Stimulated activated CD4-positive, alpha-beta T cell treated with anti-CD3 and anti-CD28 coated beads, Interleukin-1b, Interleukin-23, amount 100 ng/mL, for 48 hours (primary cell): ENCODE measurements at regions not wholly inside any gene's neighbourhood (a gene's known extent, or its start where the extent isn't known, plus 50 kb on each side); places are given as distances from the start of the nearest gene placed in this dataset.
A peak's percentile ranks its signal among the peaks of the same experiment; 100 is the strongest.
"Not testable (repeated sequence)": the region's sequence is repeated elsewhere in the genome, so short reads cannot be mapped to it uniquely, and the experiment has no call there.

ENCODE experiments used
- DNase-seq: peaks from one replicate; pipeline ENCODE4 v3.0.0-alpha.2; 2020

DNA sequence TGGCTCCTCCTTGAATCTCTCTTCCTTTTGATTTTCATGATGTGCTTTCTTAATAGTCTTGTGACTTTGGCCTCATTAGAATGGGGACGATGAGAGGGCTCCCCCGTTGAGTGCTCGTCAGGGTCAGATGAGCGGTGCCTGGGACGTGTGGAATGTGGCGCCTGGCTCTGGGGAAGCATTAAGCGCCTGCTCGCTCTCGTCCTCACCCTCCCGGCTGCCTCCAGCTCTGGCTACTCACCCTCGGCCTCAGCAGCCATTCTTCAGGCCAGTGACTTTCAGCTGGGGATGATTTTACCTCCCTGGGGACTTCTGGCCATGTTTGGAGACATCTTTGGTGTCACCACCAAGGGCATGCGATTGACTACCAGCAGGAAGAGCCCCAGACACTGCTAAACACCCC lies 69.7 kb downstream of the RPS6KA4 start:
- DNase-seq, result no peak

DNA sequence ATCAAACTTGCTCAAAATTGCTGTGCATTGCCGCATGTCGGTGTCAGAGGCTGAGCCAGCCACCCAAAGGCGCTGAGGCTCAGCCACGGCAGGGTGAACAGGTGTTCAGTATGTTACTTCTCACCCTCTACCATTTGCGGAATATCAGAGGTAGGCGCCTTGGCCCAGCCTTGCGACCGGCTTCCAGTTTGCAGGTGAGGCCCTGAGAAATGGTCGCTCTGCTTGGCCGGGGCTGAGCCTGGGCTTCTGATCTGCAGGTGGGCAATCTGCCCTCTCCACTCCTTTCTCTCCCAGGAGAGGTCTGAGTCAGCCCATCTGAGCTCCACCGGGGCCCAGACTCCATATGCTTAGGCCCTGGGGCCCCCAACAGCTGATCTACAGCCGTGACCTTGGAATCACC lies 71.0 kb downstream of the RPS6KA4 start:
- no peak for DNase-seq

DNA sequence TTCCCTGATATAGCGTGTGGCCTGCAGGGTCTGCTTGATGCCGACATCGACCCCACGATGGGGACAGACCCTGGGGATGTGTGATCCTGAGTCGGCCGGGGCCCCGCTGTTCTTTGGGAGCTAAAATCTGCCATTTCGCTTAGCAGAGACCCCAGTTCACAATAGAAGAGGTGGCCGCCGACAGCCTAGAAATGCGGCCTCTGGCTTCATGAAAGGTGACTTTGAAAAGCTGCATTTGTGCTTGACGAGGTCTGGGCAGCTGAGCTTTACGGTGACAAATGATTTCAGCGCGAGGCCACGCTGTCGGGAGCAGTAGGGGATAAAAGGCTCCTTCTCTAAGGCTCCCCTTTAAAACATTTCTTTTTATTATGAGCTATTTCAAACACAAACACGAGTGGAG lies 71.7 kb downstream of the RPS6KA4 start:
- DNase-seq, result no peak

DNA sequence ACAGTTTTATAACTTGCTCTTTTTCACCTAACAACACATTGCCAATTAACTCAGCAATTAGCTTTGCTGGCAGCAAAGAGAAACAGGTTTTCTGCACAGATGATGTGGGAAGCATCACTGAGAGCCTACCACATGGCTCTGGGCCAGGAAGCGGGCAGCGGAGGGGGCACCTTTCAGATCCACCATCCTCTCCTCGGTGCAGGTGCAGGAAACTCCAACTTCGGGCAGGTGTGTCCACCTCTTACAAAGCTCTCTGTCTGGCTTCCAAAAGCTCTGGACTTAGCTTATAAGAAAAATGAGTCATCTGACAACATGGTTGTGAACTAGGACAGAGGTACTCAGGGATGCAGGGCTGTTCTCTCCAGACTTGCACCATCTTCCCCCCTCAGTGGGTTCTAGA lies 77.0 kb downstream of the RPS6KA4 start:
- no peak for DNase-seq

DNA sequence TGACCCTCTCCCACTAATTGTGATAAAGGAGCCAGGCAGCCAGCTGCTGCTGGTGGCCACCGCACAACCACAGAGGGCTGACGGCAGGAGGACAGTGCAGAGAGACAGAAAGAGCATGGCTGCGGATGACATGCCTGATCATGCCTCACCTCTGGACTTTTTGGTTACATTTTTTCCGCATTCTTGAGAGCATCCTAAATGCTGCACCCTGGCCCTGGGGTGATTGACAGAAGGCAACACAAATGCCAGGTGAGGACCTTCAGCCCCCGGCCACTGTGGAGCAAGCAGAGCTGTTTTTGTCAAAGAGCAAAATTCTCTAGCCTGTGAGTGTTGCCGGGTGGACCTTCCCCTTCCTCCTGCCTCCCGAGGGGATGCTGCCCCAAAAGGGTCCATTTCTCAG lies 78.5 kb downstream of the RPS6KA4 start:
- DNase-seq, result no peak

DNA sequence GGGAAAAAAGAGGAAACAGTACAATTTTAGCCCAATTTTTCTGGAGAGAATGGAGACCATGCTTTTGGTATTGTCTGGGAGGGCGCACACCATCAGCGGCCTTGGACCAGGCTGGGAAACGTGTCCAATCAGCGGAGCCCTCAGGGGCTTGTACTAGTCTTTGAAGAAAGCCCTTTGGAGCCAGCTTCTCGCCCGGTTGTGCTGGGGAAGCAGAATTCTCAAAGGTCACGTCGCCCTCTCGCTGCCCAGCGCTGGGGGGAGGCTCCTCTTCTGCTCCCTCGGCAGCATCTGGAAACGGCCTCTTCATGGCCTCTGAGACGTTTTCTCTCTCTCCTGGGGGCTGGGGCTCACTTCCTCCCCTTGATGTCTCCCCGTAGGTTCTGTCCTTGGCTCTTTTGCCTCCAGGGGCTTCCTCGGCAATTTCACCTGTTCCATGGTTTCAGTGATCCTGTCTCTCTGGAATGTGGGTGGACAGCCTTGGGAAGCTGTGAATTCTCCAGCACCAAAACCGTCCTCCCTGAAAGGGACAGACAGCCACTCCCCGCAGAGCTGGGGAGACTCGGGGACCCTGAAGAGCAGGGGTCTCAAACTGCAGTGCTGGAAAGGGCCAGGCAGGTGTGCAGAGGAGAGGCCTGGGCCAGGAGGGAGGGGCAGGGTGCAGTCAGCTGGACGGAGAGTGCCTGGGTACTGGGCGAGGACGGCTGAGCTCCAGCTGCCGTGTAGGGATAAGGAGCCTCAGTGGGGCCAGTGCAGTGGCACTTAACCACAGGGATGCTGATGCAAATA lies 80.2 kb downstream of the RPS6KA4 start:
- DNase-seq, result no peak

DNA sequence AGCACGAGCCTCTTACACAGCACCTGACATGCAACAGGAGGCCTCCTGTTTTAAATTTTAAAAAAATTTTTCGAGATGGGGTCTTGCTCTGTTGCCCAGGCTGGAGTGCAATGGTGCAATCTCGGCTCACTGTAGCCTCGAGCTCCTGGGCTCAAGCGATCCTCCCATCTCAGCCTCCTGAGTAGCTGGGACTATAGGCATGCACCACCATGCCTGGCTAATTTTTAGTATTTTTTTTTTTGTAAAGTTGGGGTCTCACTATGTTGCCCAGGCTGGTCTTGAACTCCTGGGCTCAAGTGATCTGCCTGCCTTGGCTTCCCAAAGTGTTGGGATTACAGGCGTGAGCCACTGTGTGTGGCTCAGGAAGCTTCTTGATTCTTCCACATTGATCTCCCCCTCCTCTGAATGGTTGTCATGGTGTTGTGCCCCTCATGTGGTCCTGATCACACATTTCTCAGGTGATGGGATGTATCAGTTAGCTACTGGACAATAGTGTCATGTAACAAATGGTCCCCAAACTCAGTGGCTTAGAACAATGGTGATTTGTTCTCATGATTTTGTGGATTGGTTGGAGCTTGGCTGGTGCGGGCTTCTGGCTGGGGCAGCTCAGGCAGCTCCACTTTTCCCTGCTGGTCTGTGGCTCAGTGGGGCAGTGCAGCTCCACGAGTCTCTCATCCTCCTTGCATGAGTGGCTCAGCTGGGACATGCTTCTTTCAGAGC lies 81.0 kb downstream of the RPS6KA4 start:
- DNase-seq, result not testable (repeated sequence)

DNA sequence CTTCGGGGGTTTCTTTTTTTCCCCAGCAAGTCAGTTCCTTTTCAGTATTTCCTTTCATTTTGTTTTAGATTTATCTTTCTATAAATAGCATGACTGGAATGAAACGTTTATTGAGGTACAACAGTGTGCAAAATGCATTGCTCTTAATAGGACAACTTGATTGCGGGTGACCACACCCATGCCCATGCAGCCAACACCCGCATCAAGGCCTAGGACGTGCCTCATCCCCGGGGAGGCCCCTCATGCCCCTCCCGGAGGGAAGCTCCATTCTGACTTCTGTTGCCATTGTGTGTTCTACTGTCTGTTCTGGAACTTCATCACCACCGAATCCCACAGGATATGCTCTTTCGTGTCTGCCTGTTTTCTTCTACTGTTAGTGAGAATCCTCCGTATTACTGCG lies 82.2 kb downstream of the RPS6KA4 start:
- DNase-seq, result no peak

DNA sequence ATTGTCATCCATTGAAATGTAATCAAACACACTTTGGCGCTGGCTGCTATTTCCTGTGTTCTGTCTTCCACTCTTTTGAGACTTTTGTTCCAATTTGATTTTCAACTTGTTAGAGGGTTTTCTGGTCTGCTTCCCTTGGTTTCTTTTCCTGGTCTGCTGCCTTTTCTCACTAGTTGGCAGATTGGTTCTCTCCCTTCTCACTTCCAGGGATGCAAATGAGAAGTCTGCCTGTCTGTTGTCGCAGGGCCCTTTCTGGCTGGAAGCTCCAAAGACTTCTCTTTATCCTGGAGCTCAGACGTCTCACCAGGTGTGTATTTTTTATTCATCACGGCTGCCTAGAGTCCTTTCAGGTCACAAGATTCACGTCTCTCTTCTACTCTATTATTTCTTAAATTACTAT lies 84.0 kb downstream of the RPS6KA4 start:
- no peak for DNase-seq

DNA sequence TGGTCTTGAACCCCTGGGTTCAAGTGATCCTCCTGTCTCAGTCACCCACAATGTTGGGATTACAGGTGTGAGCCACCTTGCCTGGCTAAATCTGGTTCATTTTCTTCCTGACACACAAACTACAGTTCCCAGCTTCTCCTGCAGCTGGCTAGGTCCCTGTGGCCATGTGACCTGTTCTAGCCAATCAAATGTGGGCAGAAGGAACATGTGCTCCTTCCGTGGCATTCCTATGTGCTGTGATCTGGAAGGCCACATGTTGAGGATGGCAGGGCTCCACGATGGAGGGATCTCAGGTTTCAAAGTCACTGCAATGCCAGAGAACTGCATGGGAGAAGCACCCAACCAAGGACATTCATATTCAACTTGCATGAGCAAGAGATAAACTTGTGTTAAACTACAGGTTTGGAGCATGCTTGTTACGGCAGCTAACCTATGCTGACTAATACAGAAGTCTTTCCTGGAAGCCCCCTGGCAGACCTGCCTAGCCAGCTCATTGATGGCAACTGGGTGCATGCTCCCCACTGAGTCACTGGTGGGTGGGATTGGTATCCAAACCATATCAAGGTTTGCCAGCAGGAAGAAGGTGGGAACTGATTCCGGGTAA lies 86.0 kb downstream of the RPS6KA4 start:
- no peak for DNase-seq

DNA sequence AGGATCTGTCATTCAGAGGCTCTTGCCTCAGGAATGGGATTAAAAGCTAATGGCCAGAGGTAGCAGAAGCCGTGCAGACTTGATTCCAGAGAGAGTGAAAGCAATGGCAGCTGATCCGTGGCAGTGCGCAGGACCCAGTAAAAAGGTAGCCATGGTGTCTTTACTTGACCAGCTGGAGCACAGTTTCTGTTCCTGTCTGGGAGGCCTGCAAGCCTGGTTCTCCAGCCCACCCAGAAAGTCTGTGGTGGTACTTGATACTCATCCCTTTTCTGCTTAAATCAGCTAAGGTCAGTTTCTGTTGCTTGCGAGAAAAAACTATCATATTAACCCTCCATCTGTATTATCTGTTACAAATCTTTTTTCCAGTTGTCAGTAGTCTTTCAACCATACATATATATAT lies 86.7 kb downstream of the RPS6KA4 start:
- DNase-seq, result no peak

DNA sequence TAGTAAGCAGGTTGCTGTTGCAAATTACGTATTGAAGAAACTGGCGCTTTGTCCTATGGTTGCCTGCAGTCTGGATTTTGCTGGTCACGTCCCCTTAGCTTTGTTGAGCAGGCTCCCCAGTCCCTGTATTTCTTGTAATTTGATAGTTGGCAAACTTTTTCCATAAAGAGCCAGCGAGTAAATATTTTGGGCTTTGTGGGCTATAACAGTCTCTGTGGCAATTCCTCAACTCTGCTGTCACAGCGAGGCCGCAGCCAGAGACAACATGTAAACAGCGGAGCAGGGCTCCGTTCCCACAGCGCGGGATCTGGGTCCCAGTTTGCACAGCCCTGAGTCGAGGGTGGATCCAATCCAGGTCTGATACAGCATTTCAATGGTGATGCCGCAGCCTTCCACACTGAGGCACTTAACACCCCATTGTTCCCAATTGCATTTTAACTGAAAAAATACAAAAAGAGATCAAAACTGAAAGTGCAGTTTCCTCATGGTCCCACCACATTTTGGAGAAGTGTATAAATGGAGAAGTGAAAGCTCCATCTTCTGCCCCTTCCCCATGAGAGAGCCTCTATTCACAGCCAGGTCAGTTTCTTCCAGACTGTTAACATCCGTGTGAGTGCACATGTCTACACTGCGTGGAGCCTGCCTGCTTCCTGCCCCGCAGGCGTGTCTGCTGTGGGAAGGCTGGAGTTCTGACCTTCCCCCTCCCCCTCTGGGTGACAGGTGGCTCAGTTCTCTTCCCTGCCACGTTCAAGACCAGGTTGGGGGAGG lies 89.1 kb downstream of the RPS6KA4 start:
- DNase-seq, result no peak

DNA sequence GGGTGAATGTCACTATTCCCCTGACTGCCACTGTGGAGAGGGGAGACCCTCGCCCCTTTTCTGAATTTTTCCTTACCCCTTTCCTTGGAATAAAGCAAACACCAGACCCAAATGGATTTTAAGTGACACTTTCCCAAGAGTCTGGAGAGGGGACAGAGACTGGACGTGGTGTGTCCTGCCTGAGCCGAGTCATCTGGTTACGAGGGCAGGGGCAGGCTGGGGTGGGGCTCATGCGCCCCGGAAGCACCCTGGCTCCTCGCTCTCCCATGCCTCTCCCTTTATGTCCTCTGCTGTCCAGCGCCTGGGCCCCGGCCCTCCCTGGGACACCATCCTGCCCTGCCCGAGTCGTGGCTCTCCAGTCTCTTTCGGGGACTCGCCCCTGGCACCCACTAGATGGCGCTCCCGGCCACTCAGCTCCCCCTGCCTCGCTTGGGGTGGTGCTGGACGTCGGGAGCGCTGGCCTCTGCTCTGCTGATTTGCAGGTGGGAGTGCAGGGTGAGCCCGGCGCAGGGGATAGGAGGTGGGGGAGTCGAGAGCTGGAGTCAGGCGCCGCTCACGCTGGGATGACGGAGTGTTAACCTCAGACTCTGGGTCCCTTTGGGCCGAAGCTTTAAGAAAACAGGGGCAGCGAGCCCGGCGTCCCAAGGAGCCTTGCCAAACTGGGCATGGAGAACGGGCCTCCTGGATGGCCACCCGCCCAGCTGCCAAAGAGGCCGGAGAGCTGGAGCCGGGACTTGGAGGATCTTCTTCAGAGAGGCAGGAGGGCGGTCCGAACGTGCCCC lies 89.8 kb downstream of the RPS6KA4 start:
- peak; percentile 73 for DNase-seq

DNA sequence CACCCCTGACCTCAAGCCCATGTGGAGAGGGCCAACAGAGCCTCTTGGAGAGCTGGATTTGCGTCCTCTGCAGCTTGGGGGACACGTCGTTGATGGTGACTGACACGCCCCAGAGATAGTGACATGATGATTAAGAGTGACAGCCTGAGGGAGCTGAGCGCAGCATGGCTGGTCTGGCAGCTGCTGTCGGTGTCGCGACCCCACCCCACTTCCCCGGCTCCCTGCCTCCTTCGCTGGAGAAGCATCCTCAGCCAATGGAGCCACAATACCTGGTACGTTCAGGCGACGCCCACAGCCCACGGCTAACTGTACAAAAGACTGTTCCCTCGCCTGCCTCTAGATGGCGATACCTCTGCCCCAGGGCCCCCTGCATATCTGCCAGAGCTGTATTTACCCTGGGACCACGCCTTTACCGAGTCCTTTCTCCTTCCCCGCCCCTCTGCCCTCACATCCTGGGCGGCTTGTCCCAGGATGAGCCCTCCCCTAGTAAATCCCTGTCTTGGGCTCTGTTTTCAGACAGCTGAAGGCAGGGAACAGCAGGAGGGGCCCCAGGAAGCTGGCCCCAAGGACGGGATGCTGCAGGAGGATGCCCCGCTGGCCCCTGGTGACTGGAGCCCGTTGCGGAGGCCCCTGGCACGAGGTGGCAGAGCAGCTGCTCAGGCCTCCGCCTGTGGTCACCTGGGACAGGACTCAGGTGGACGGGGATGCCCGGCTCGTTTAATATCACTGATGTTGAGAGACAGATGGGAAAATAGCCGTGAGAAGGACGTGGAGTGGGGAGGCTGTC lies 90.6 kb downstream of the RPS6KA4 start:
- DNase-seq, result peak; percentile 79

DNA sequence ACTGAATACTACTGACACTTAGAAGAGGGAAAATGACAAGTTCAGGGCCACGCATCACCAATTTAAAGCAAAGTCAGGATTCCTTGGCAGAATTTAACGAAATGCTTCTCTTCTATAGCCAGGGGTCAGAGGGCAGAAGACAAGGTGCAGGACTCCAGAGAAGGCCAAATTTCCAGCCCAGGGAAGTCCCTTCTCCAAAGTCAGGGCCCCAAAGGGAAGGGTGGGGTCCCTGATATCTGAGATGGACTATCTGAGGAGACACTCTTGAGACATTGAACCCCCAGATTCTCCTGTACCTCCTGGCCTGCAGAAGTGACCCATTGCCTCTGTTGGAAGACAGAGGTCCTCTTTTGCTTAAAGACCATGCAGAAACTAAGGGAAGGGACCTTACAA lies 91.2 kb downstream of the RPS6KA4 start:
- no peak for DNase-seq

DNA sequence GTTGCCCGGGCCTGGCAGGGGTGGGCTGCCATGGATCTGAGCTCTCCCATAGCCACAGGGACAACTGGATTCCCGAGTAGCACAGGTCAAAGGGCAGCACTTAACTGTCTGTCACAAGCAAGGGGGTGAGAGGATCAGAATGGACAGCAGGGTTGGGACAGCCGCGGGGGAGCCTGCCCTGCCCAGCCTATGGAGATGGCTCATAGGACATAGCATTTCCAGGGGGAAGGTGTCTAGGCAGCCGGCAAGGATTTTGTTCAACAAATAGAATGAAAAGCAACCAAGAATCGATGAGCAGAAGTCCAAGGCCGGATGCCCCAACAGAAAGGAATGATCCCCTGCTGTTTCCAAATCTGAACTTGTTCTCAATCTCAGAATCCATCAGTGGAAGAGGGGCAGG lies 92.9 kb downstream of the RPS6KA4 start:
- no peak for DNase-seq

DNA sequence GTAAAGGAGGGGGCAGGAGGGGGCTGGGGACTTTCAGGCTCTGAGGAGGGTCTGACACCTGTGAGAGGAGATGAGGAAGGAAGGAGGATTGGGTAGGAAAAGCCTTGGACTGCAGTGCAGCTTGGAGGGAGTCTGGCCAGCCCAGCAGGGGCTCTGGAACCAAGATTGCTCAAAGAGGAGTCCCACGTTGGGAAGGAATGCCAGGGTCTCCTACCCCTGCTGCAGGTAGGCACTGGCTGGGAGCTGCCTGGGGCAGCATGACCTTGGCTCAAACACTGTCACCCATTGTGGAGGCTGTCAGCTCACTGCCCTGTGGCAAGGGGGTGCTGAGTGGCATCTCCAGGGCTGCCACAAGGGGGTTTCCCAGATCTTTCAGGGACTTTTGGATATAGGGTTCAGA lies 94.5 kb downstream of the RPS6KA4 start:
- no peak for DNase-seq

DNA sequence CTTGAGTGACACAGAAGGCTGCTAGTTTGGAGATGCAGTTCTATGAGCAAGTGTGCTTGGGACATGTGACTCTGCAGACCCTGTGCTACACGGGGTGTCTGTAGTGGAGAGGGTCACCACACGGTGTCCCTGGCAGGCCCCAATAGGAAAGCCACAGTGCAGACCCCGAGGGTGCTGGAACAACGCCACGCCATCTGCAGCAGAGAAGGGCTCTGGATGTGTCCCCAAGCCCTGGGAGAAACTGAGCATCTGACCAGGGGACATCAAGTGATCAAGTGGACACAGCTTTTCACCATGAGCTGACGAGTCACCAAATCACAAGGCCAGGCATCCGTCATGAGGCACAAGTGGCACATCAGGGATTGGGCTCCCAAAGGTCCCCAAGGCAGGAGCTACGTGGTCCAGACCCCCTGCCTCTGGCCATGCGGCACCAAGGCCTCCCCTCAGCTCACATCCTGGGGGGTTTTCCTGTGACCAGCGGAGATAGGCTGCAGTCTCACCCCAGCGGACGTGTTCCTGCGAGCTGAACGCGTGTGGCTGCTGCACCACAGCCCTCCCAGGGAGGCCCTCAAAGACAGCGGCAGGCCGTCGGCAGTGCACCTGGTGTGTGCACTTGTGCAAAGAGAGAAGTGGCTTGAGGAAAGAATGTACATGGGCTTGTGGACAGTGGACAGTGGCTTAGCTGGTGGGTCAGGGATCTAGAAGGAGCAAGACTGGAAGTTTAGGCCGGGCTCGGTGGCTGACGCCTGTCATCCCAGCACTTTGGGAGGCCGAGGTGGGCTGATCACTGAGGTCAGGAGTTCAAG lies 96.7 kb downstream of the RPS6KA4 start:
- no peak for DNase-seq

DNA sequence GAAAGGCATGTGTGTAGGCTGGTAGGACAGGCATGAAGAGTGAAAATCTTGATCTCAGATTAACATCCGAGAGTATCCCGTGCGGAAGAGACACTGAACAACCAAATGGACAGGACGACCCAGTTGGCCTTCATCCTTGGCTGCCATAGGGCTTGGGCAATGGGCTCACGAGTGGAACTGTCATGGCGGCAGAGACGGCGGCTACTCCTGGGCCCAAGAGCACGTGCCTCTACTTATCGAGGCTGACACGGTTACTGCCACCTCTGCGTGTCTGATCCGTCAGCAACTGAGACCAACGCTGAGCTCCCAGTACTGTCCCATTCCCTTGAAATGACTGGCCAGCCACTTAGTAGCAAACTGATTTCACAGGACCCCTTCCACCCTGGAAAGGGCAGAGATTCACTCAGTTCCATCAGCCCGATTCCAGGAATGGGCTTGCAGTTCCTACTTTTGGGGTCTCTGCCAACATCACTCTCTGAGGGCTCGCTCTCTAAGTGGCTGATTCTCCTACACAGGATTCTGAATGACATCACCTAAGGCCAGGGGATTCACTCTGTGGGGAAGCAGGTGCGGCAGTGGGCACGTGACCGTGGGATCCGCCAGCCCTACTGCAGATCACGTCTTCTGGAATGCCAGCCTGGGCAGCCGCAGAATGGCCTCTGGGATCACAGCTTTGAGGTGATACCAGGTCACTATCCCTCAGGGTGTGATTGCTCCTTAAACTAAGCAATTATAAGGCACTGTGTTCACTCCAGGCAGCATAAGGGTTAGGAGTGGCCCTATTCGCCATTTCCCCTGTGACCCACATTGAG lies 97.8 kb downstream of the RPS6KA4 start:
- no peak for DNase-seq

DNA sequence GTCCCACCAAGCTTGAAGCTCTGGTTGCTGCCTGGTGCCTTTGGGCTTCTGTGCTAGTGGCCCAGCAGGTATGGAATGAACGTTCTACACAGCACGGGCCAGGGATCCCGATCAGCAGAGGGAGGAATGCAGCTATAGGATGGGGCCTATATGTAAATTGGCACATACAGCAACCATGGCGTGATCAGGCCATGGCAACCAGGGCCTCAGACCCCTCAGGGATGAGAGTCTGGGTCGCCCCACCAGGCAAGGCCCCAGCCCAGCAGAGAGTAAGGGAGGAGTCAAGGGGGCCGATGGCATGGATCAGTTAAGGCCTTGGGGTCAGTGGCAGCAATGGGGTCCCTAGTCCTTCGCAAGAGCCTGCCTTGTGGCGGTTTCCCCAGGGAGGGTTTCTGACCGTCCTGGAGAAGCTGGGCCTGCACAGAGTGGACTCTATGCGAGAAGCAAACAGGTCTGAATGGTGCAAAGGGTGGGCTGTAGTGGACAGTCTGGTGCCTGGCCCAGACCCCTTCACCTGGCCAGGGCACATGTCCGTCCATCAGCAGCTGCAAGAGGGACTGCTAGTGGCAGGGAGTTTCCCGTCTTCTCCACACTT lies 98.2 kb upstream of the SLC22A11 start:
- no peak for DNase-seq
